Caco-2 (cell line): ENCODE measurements at regions not wholly inside any gene's neighbourhood (a gene's known extent, or its start where the extent isn't known, plus 50 kb on each side); places are given as distances from the start of the nearest gene placed in this dataset.

Experiments
- BruUV-seq: library from RNA; stranded (reverse); fragments of 400-500 nt; replicated peaks from 2 replicates; lab custom pipeline; 2021; lab: Mats Ljungman, UMichigan
- CTCF ChIA-PET: fragments of 300-600 bp; sonication (Branson Sonifier 250); formaldehyde crosslinking; loops from one replicate; lab custom pipeline; 2022; ENCODE audit warnings: antibody characterized with exemption; lab: Charles Lee
- POLR2A ChIA-PET: fragments of 300-600 bp; sonication (Branson Sonifier 250); formaldehyde crosslinking; loops from one replicate; lab custom pipeline; 2022; ENCODE audit warnings: antibody characterized with exemption; lab: Charles Lee
- DNase-seq, 2 experiments: peaks; one replicate each; pipeline versions ENCODE4 v3.0.0 to v3.0.0-alpha.2; 2020 to 2022
- H3K27me3 ChIP-seq: replicated peaks from 2 replicates; pipeline ENCODE4 v1.6.0; 2011; ENCODE audit warnings: low read length; ENCODE audit not compliant: control insufficient read depth, insufficient read depth
- H3K36me3 ChIP-seq: 2 replicates; pipeline ENCODE4 v1.5.1; 2011; ENCODE audit warnings: low read length; ENCODE audit not compliant: control insufficient read depth, insufficient read depth
- H3K4me1 ChIP-seq: fragments of 250-450 bp; sonication (Bioruptor Pico); 2 replicates; pipeline ENCODE4 v1.5.1; 2020; ENCODE audit warnings: mild to moderate bottlenecking
- H3K4me3 ChIP-seq: 2 replicates; pipeline ENCODE4 v1.5.1; 2011; ENCODE audit warnings: low read depth, mild to moderate bottlenecking, control low read depth, low read length
- H3K9me3 ChIP-seq: fragments of 250-450 bp; sonication (Bioruptor Pico); 2 replicates; pipeline ENCODE4 v1.5.1; 2020; ENCODE audit warnings: mild to moderate bottlenecking, moderate library complexity
- H3K27ac Mint-ChIP-seq: one replicate; pipeline ENCODE4 v1.8.0; 2022; ENCODE audit warnings: mixed read lengths; ENCODE audit not compliant: unreplicated experiment
- H3K27me3 Mint-ChIP-seq: one replicate; pipeline ENCODE4 v1.8.0; 2022; ENCODE audit warnings: mixed read lengths; ENCODE audit not compliant: insufficient read depth, unreplicated experiment
- H3K36me3 Mint-ChIP-seq: one replicate; pipeline ENCODE4 v1.8.0; 2022; ENCODE audit warnings: mild to moderate bottlenecking, mixed read lengths; ENCODE audit not compliant: insufficient read depth, unreplicated experiment
- H3K4me1 Mint-ChIP-seq: one replicate; pipeline ENCODE4 v1.8.0; 2022; ENCODE audit warnings: low read depth, mixed read lengths; ENCODE audit not compliant: unreplicated experiment
- H3K4me3 Mint-ChIP-seq: one replicate; pipeline ENCODE4 v1.8.0; 2022; ENCODE audit warnings: mild to moderate bottlenecking, moderate library complexity, mixed read lengths; ENCODE audit not compliant: unreplicated experiment
- H3K9me3 Mint-ChIP-seq: one replicate; pipeline ENCODE4 v1.8.0; 2022; ENCODE audit warnings: mixed read lengths; ENCODE audit not compliant: unreplicated experiment
- CTCF ChIP-seq, 2 experiments: fragments of 200-600 bp in 1 of 2; IDR thresholded peaks; 1 replicate in 1 of 2; 2 replicates in 1 of 2; pipeline versions ENCODE4 v1.5.1 to v1.8.0; 2011 to 2022; ENCODE audit warnings: antibody characterized with exemption in 1 of 2, control low read depth in 1 of 2, inconsistent platforms in 1 of 2, low read depth in 1 of 2, low read length in 1 of 2, mild to moderate bottlenecking in 1 of 2, moderate library complexity in 1 of 2; ENCODE audit not compliant: insufficient read depth in 1 of 2, severe bottlenecking in 1 of 2, unreplicated experiment in 1 of 2
- intact Hi-C: fragments of 100-400 bp; cut with micrococcal nuclease; formaldehyde crosslinking; loops from one replicate; pipeline ENCODE4 v1.10.0; 2022; ENCODE audit not compliant: unreplicated experiment

GRCh38 chr5:33011801-33012200 is 300.7 kb downstream of the NPR3 start:
- no TSS peak for BruUV-seq
- H3K4me3 Mint-ChIP-seq, result no peak overlapping the region
- H3K27me3 Mint-ChIP-seq, result no peaks in the 10 kb centered on the region
- CTCF ChIA-PET, result no interaction called here
- TF ChIP-seq CTCF (IDR thresholded peaks at IDR 0.05; ENCODE audit: insufficient read depth in 1 of 2, low read depth in 1 of 2, low read length in 1 of 2, severe bottlenecking in 1 of 2, unreplicated experiment in 1 of 2), result no peak
- H3K9me3 Mint-ChIP-seq, result peaks cover 10% of the 10 kb centered on the region
- no peaks in the 10 kb centered on the region for H3K4me1 Mint-ChIP-seq
- Histone ChIP-seq H3K9me3 (peaks cover 4% of the 10 kb centered on the region), H3K27me3 (no peaks in the 10 kb centered on the region), H3K4me3 (no peak overlapping the region), H3K4me1 (no peaks in the 10 kb centered on the region), H3K36me3 (no peaks in the 10 kb centered on the region)
- DNase-seq, result no peak
- POLR2A ChIA-PET, result no interaction called here
- intact Hi-C loops, result no loop called here
- no peaks in the 10 kb centered on the region for H3K36me3 Mint-ChIP-seq
- H3K27ac Mint-ChIP-seq, result no peak overlapping the region

- H3K4me1 Mint-ChIP-seq, result no peaks in the 10 kb centered on the region
- POLR2A ChIA-PET, result no interaction called here
- Histone ChIP-seq H3K4me1 (no peaks in the 10 kb centered on the region), H3K9me3 (no peaks in the 10 kb centered on the region), H3K36me3 (no peaks in the 10 kb centered on the region), H3K4me3 (no peak overlapping the region), H3K27me3 (no peaks in the 10 kb centered on the region)
- no peak for TF ChIP-seq CTCF (IDR thresholded peaks at IDR 0.05; ENCODE audit: insufficient read depth in 1 of 2, low read depth in 1 of 2, low read length in 1 of 2, severe bottlenecking in 1 of 2, unreplicated experiment in 1 of 2)
- H3K27me3 Mint-ChIP-seq, result no peaks in the 10 kb centered on the region
- BruUV-seq, result no TSS peak
- no peak overlapping the region for H3K27ac Mint-ChIP-seq
- DNase-seq, result no peak
- no peaks in the 10 kb centered on the region for H3K9me3 Mint-ChIP-seq
- CTCF ChIA-PET, result no interaction called here
- H3K4me3 Mint-ChIP-seq, result no peak overlapping the region
- intact Hi-C loops, result no loop called here
- no peaks in the 10 kb centered on the region for H3K36me3 Mint-ChIP-seq
Measured at GRCh38 chr5:33023649-33024048, 312.5 kb downstream of the NPR3 start.

- no peaks in the 10 kb centered on the region for H3K4me1 ChIP-seq
- Mint-ChIP-seq H3K36me3 (no peaks in the 10 kb centered on the region), H3K4me3 (no peak overlapping the region), H3K27ac (no peak overlapping the region), H3K27me3 (no peaks in the 10 kb centered on the region), H3K4me1 (no peaks in the 10 kb centered on the region), H3K9me3 (no peaks in the 10 kb centered on the region)
- no peaks in the 10 kb centered on the region for H3K9me3 ChIP-seq
- no peaks in the 10 kb centered on the region for H3K27me3 ChIP-seq
- no peak for DNase-seq
- no peak for TF ChIP-seq CTCF (IDR thresholded peaks at IDR 0.05; ENCODE audit: insufficient read depth in 1 of 2, low read depth in 1 of 2, low read length in 1 of 2, severe bottlenecking in 1 of 2, unreplicated experiment in 1 of 2)
- no TSS peak for BruUV-seq
- CTCF ChIA-PET, result interaction anchor here (0.7 kb wide), 1 partner anchor 225 kb away, joined by 4 read pairs; no protein-coding TSS in a partner anchor
- POLR2A ChIA-PET, result no interaction called here
- H3K36me3 ChIP-seq, result no peaks in the 10 kb centered on the region
- intact Hi-C loops, result no loop called here
- H3K4me3 ChIP-seq, result no peak overlapping the region
Measured at GRCh38 chr5:33032271-33033070, 321.4 kb downstream of the NPR3 start.
